IPS-20b (cell line): ENCODE measurements at regions not wholly inside any gene's neighbourhood (a gene's known extent, or its start where the extent isn't known, plus 50 kb on each side); places are given as distances from the start of the nearest gene placed in this dataset.

Experiments used
- H3K27ac ChIP-seq: one replicate; pipeline ENCODE4 v1.5.1; 2013; ENCODE audit warnings: low read length
- H3K27me3 ChIP-seq: 2 replicates; pipeline ENCODE4 v1.6.1; 2013; ENCODE audit warnings: mild to moderate bottlenecking, low read length, inconsistent platforms; ENCODE audit not compliant: insufficient read depth
- H3K36me3 ChIP-seq: 2 replicates; pipeline ENCODE4 v1.6.1; 2013; ENCODE audit warnings: low read depth, mild to moderate bottlenecking, inconsistent platforms, low read length, moderate library complexity; ENCODE audit not compliant: insufficient read depth
- H3K4me1 ChIP-seq: 2 replicates; pipeline ENCODE4 v1.6.1; 2013; ENCODE audit warnings: mild to moderate bottlenecking, control low read depth, inconsistent platforms, low read length, moderate library complexity; ENCODE audit not compliant: insufficient read depth
- H3K4me3 ChIP-seq: 2 replicates; pipeline ENCODE4 v1.5.1; 2013; ENCODE audit warnings: mild to moderate bottlenecking, low read length, inconsistent platforms
- H3K9ac ChIP-seq: 2 replicates; pipeline ENCODE4 v1.6.1; 2013; ENCODE audit warnings: low read depth, mild to moderate bottlenecking, inconsistent platforms, low read length, moderate library complexity
- H3K9me3 ChIP-seq: 2 replicates; pipeline ENCODE4 v1.6.1; 2013; ENCODE audit warnings: mild to moderate bottlenecking, low read depth, low read length, inconsistent platforms; ENCODE audit not compliant: insufficient read depth

- no peak overlapping the region for H3K9ac ChIP-seq
- H3K27me3 ChIP-seq = no peaks in the 10 kb centered on the region
- H3K36me3 ChIP-seq = no peaks in the 10 kb centered on the region
- H3K27ac ChIP-seq = no peak overlapping the region
- no peak overlapping the region for H3K4me3 ChIP-seq
- H3K4me1 ChIP-seq = no peaks in the 10 kb centered on the region
- no peaks in the 10 kb centered on the region for H3K9me3 ChIP-seq
Observed at GRCh38 chrX:79704325-79704724, 310.2 kb upstream of the TBX22 start.

- Histone ChIP-seq H3K27ac (no peak overlapping the region), H3K9me3 (no peaks in the 10 kb centered on the region), H3K4me3 (no peak overlapping the region), H3K4me1 (no peaks in the 10 kb centered on the region), H3K27me3 (no peaks in the 10 kb centered on the region), H3K9ac (no peak overlapping the region), H3K36me3 (no peaks in the 10 kb centered on the region)
Observed at GRCh38 chrX:79708581-79708980, 306.0 kb upstream of the TBX22 start.

GRCh38 chrX:79715448-79715847 lies 299.1 kb upstream of the TBX22 start:
- no peak overlapping the region for H3K27ac ChIP-seq
- H3K36me3 ChIP-seq = no peaks in the 10 kb centered on the region
- no peaks in the 10 kb centered on the region for H3K27me3 ChIP-seq
- H3K9me3 ChIP-seq = no peaks in the 10 kb centered on the region
- no peak overlapping the region for H3K4me3 ChIP-seq
- no peak overlapping the region for H3K9ac ChIP-seq
- H3K4me1 ChIP-seq = no peaks in the 10 kb centered on the region

GRCh38 chrX:79719568-79720231 lies 294.9 kb upstream of the TBX22 start:
- no peaks in the 10 kb centered on the region for H3K36me3 ChIP-seq
- no peak overlapping the region for H3K27ac ChIP-seq
- H3K4me3 ChIP-seq = no peak overlapping the region
- no peaks in the 10 kb centered on the region for H3K4me1 ChIP-seq
- H3K27me3 ChIP-seq = no peaks in the 10 kb centered on the region
- H3K9me3 ChIP-seq = no peaks in the 10 kb centered on the region
- H3K9ac ChIP-seq = no peak overlapping the region

- H3K27me3 ChIP-seq = no peaks in the 10 kb centered on the region
- H3K36me3 ChIP-seq = no peaks in the 10 kb centered on the region
Observed at GRCh38 chrX:79721234-79721633, 293.3 kb upstream of the TBX22 start.

GRCh38 chrX:79728421-79728820 lies 286.1 kb upstream of the TBX22 start:
- Histone ChIP-seq H3K4me3 (peak overlapping the region; percentile 38; the same call in 1 of the 2 replicates), H3K27me3 (no peaks in the 10 kb centered on the region), H3K9ac (no peak overlapping the region), H3K9me3 (no peaks in the 10 kb centered on the region), H3K27ac (no peak overlapping the region), H3K36me3 (no peaks in the 10 kb centered on the region), H3K4me1 (peaks cover 14% of the 10 kb centered on the region; the same call in 1 of the 2 replicates)

More at GRCh38 chrX:79721234-79721633, 293.3 kb upstream of the TBX22 start:
- H3K9me3 ChIP-seq = no peaks in the 10 kb centered on the region
- H3K9ac ChIP-seq = no peak overlapping the region
- no peak overlapping the region for H3K4me3 ChIP-seq
- H3K27ac ChIP-seq = no peak overlapping the region
- no peaks in the 10 kb centered on the region for H3K4me1 ChIP-seq
